GM18951 (cell line): ENCODE measurements at regions not wholly inside any gene's neighbourhood (a gene's known extent, or its start where the extent isn't known, plus 50 kb on each side); places are given as distances from the start of the nearest gene placed in this dataset.

ENCODE experiments used
- POLR2A ChIP-seq: IDR thresholded peaks from 4 replicates; pipeline ENCODE4 v1.6.1; 2011; ENCODE audit warnings: mild to moderate bottlenecking; ENCODE audit not compliant: insufficient read length, insufficient read depth; ENCODE audit errors: extremely low read depth
- in situ Hi-C: fragments of 300-500 bp; cut with MboI; formaldehyde crosslinking; loops from one replicate; pipeline ENCODE4 v1.12.0; 2022; ENCODE audit warnings: low sequenced_read_pairs, mixed read lengths, inconsistent platforms; ENCODE audit not compliant: unreplicated experiment

- no peak for TF ChIP-seq POLR2A
- in situ Hi-C loops: no loop called here
Observed at GRCh38 chr7:41910940-41911600, 208.2 kb upstream of the INHBA start.

GRCh38 chr7:41907444-41907843 is 204.6 kb upstream of the INHBA start:
- in situ Hi-C loops: no loop called here
- no peak for TF ChIP-seq POLR2A

GRCh38 chr7:41900532-41900931 is 197.6 kb upstream of the INHBA start:
- in situ Hi-C loops: no loop called here
- TF ChIP-seq POLR2A: no peak

GRCh38 chr7:41899823-41900433 is 197.0 kb upstream of the INHBA start:
- in situ Hi-C loops: no loop called here
- no peak for TF ChIP-seq POLR2A

- TF ChIP-seq POLR2A: no peak
- in situ Hi-C loops: no loop called here
Observed at GRCh38 chr7:41893656-41894055, 190.8 kb upstream of the INHBA start.

- no peak for TF ChIP-seq POLR2A
- in situ Hi-C loops: no loop called here
Observed at GRCh38 chr7:41892356-41893100, 189.6 kb upstream of the INHBA start.

- in situ Hi-C loops: no loop called here
- no peak for TF ChIP-seq POLR2A
Observed at GRCh38 chr7:41891950-41892349, 189.1 kb upstream of the INHBA start.

- no peak for TF ChIP-seq POLR2A
Observed at GRCh38 chr7:41890631-41891274, 187.9 kb upstream of the INHBA start.

GRCh38 chr7:41889472-41889871 is 186.6 kb upstream of the INHBA start:
- TF ChIP-seq POLR2A: no peak
- in situ Hi-C loops: no loop called here

More at GRCh38 chr7:41890631-41891274, 187.9 kb upstream of the INHBA start:
- in situ Hi-C loops: no loop called here

- TF ChIP-seq POLR2A: no peak
- in situ Hi-C loops: no loop called here
Observed at GRCh38 chr7:41889040-41889439, 186.2 kb upstream of the INHBA start.

- in situ Hi-C loops: no loop called here
Observed at GRCh38 chr7:41887416-41887815, 184.5 kb upstream of the INHBA start.

GRCh38 chr7:41886901-41887311 is 184.0 kb upstream of the INHBA start:
- TF ChIP-seq POLR2A: no peak
- in situ Hi-C loops: no loop called here

More at GRCh38 chr7:41887416-41887815, 184.5 kb upstream of the INHBA start:
- TF ChIP-seq POLR2A: no peak

GRCh38 chr7:41886262-41886900 is 183.5 kb upstream of the INHBA start:
- in situ Hi-C loops: no loop called here
- TF ChIP-seq POLR2A: no peak
